ENCODE measurements at regions not wholly inside any gene's neighbourhood (a gene's known extent, or its start where the extent isn't known, plus 50 kb on each side); places are given as distances from the start of the nearest gene placed in this dataset.

DNA sequence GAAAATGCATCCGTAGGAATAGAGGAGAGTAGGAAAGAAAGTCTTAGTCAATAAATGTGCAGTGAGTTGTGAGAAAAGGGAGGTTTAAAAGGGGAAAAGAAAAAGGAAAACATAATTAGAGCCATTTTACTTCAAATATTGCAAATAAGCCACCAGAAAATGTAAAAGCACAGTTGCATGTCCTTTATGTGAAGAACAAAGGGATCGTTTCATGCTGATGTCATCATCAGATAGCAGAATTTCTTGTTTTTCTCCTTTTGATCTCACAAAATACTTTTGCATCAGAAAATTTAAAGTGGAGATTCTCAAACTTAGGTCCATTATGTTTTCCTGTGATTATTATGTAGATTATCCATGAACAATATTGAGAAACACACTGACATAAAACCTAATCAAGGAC lies 166.7 kb downstream of the HAO1 start:
- no peaks in the 10 kb centered on the region for H3K36me3 ChIP-seq (replicated peaks in 1 of 2; ENCODE audit: control insufficient read depth in 1 of 2, insufficient read depth in 2 of 2, low read length in 2 of 2)
- FAIRE-seq (no peak), ATAC-seq (no peak), DNase-seq (ENCODE audit: low spot score) (no peak)
- no peaks in the 10 kb centered on the region for H4K20me1 ChIP-seq (ENCODE audit: insufficient read depth, low read length)
- WGBS (ENCODE audit: low lambda C conversion rate): 2% methylated on average over 2 of the region's 2 CpGs
- no TSS peak for BruUV-seq (replicated peaks)
- peaks cover 51% of the 10 kb centered on the region for H3K9me3 ChIP-seq (ENCODE audit: low read length)
- no peak overlapping the region for H3K9ac ChIP-seq (ENCODE audit: insufficient read depth, low read depth, low read length)
- no peaks in the 10 kb centered on the region for H3K27me3 ChIP-seq (ENCODE audit: control insufficient read depth in 1 of 2, insufficient read depth in 2 of 2, low read length in 2 of 2)
- no peak overlapping the region for H3K4me3 ChIP-seq (replicated peaks in 1 of 3; ENCODE audit: insufficient read depth in 1 of 3, low read depth in 2 of 3, low read length in 3 of 3)
- intact Hi-C loops (cut with micrococcal nuclease; ENCODE audit: unreplicated experiment): no loop called here
- no peaks in the 10 kb centered on the region for H3K79me2 ChIP-seq (ENCODE audit: insufficient read depth, low read length)
- no peak overlapping the region for H3K27ac ChIP-seq (ENCODE audit: extremely low read length, insufficient read depth, low read length)
- ChIA-PET CTCF (ENCODE audit: low intra/inter-chr PET ratio, low total read pairs) (no interaction called here), POLR2A (no interaction called here)
- peak; percentile 12; the same call in 1 of the 2 replicates for TF ChIP-seq ATF7 (IDR thresholded peaks at IDR 0.05)
- no peak for TF ChIP-seq ATF7 (CRISPR knock-in tag; IDR thresholded peaks at IDR 0.05)
- peak; percentile 63; the same call in 1 of the 2 replicates for TF ChIP-seq TCF7L2 (IDR thresholded peaks at IDR 0.05; ENCODE audit: low read depth, low read length)
- no peak for TF ChIP-seq ELF4 (CRISPR knock-in tag; IDR thresholded peaks at IDR 0.05; ENCODE audit: borderline replicate concordance)
- in situ Hi-C loops (cut with HindIII; ENCODE audit: extremely low pct_ligation_motif_present, low pct_unique_long_range_greater_than_20kb): no loop called here
- H2AFZ ChIP-seq (ENCODE audit: low read length): no peak overlapping the region
- no peaks in the 10 kb centered on the region for H3K4me1 ChIP-seq (ENCODE audit: insufficient read depth, low read length)
- H3K4me2 ChIP-seq (ENCODE audit: low read depth, low read length): no peak overlapping the region

- Histone ChIP-seq H3K27ac (ENCODE audit: extremely low read length, insufficient read depth, low read length) (no peak overlapping the region), H3K4me1 (ENCODE audit: insufficient read depth, low read length) (no peaks in the 10 kb centered on the region), H3K4me3 (replicated peaks in 1 of 3; ENCODE audit: insufficient read depth in 1 of 3, low read depth in 2 of 3, low read length in 3 of 3) (no peak overlapping the region), H3K36me3 (replicated peaks in 1 of 2; ENCODE audit: control insufficient read depth in 1 of 2, insufficient read depth in 2 of 2, low read length in 2 of 2) (no peaks in the 10 kb centered on the region), H2AFZ (ENCODE audit: low read length) (no peak overlapping the region), H4K20me1 (ENCODE audit: insufficient read depth, low read length) (no peaks in the 10 kb centered on the region), H3K9ac (ENCODE audit: insufficient read depth, low read depth, low read length) (no peak overlapping the region), H3K4me2 (ENCODE audit: low read depth, low read length) (no peak overlapping the region), H3K79me2 (ENCODE audit: insufficient read depth, low read length) (no peaks in the 10 kb centered on the region), H3K27me3 (ENCODE audit: control insufficient read depth in 1 of 2, insufficient read depth in 2 of 2, low read length in 2 of 2) (no peaks in the 10 kb centered on the region), H3K9me3 (ENCODE audit: low read length) (peaks cover 56% of the 10 kb centered on the region)
- ATAC-seq: no peak
- BruUV-seq (replicated peaks): no TSS peak
- intact Hi-C loops (cut with micrococcal nuclease; ENCODE audit: unreplicated experiment): no loop called here
- in situ Hi-C loops (cut with HindIII; ENCODE audit: extremely low pct_ligation_motif_present, low pct_unique_long_range_greater_than_20kb): no loop called here
- CTCF ChIA-PET (ENCODE audit: low intra/inter-chr PET ratio, low total read pairs): no interaction called here
- DNase-seq (ENCODE audit: low spot score): no peak
- no peak for FAIRE-seq
- WGBS (ENCODE audit: low lambda C conversion rate): 1% methylated on average over 2 of the region's 2 CpGs
- POLR2A ChIA-PET: no interaction called here
- TF ChIP-seq ZNF547 (CRISPR knock-in tag; IDR thresholded peaks at IDR 0.05) (no peak), MED8 (CRISPR knock-in tag; IDR thresholded peaks at IDR 0.05; ENCODE audit: insufficient replicate concordance) (no peak), RBFOX2 (IDR thresholded peaks at IDR 0.05; ENCODE audit: low read depth, low read length) (no peak), ZNF652 (CRISPR knock-in tag; IDR thresholded peaks at IDR 0.05; ENCODE audit: borderline replicate concordance, low read depth) (no peak), PHF5A (CRISPR knock-in tag; IDR thresholded peaks at IDR 0.05; ENCODE audit: low read depth, unreplicated experiment) (no peak), ZNF619 (CRISPR knock-in tag; IDR thresholded peaks at IDR 0.05) (no peak)
- TF ChIP-seq, protein P1, sequence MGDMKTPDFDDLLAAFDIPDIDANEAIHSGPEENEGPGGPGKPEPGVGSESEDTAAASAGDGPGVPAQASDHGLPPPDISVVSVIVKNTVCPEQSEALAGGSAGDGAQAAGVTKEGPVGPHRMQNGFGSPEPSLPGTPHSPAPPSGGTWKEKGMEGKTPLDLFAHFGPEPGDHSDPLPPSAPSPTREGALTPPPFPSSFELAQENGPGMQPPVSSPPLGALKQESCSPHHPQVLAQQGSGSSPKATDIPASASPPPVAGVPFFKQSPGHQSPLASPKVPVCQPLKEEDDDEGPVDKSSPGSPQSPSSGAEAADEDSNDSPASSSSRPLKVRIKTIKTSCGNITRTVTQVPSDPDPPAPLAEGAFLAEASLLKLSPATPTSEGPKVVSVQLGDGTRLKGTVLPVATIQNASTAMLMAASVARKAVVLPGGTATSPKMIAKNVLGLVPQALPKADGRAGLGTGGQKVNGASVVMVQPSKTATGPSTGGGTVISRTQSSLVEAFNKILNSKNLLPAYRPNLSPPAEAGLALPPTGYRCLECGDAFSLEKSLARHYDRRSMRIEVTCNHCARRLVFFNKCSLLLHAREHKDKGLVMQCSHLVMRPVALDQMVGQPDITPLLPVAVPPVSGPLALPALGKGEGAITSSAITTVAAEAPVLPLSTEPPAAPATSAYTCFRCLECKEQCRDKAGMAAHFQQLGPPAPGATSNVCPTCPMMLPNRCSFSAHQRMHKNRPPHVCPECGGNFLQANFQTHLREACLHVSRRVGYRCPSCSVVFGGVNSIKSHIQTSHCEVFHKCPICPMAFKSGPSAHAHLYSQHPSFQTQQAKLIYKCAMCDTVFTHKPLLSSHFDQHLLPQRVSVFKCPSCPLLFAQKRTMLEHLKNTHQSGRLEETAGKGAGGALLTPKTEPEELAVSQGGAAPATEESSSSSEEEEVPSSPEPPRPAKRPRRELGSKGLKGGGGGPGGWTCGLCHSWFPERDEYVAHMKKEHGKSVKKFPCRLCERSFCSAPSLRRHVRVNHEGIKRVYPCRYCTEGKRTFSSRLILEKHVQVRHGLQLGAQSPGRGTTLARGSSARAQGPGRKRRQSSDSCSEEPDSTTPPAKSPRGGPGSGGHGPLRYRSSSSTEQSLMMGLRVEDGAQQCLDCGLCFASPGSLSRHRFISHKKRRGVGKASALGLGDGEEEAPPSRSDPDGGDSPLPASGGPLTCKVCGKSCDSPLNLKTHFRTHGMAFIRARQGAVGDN (CRISPR knock-in tag; IDR thresholded peaks at IDR 0.05): no peak
- TF ChIP-seq, protein P2, sequence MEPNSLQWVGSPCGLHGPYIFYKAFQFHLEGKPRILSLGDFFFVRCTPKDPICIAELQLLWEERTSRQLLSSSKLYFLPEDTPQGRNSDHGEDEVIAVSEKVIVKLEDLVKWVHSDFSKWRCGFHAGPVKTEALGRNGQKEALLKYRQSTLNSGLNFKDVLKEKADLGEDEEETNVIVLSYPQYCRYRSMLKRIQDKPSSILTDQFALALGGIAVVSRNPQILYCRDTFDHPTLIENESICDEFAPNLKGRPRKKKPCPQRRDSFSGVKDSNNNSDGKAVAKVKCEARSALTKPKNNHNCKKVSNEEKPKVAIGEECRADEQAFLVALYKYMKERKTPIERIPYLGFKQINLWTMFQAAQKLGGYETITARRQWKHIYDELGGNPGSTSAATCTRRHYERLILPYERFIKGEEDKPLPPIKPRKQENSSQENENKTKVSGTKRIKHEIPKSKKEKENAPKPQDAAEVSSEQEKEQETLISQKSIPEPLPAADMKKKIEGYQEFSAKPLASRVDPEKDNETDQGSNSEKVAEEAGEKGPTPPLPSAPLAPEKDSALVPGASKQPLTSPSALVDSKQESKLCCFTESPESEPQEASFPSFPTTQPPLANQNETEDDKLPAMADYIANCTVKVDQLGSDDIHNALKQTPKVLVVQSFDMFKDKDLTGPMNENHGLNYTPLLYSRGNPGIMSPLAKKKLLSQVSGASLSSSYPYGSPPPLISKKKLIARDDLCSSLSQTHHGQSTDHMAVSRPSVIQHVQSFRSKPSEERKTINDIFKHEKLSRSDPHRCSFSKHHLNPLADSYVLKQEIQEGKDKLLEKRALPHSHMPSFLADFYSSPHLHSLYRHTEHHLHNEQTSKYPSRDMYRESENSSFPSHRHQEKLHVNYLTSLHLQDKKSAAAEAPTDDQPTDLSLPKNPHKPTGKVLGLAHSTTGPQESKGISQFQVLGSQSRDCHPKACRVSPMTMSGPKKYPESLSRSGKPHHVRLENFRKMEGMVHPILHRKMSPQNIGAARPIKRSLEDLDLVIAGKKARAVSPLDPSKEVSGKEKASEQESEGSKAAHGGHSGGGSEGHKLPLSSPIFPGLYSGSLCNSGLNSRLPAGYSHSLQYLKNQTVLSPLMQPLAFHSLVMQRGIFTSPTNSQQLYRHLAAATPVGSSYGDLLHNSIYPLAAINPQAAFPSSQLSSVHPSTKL (CRISPR knock-in tag; IDR thresholded peaks at IDR 0.05): no peak
Measured at GRCh38 chr20:7775072-7775471, 165.2 kb downstream of the HAO1 start.
